IMR-90 (cell line): ENCODE measurements at regions not wholly inside any gene's neighbourhood (a gene's known extent, or its start where the extent isn't known, plus 50 kb on each side); places are given as distances from the start of the nearest gene placed in this dataset.

ENCODE experiments used
- ATAC-seq: fragments of 200-7000 bp; cut with Tn5 transposase; 2 replicates; pipeline ENCODE4 v1.9.1; 2020; ENCODE audit warnings: low read depth, mild to moderate bottlenecking, moderate library complexity
- BruUV-seq: library from RNA; stranded (reverse); fragments of 400-500 nt; replicated peaks from 2 replicates; lab custom pipeline; 2021; lab: Mats Ljungman, UMichigan
- CTCF ChIA-PET: fragments of 300-600 bp; formaldehyde crosslinking; extraction: SDS; loops from one replicate; lab custom pipeline; 2021; ENCODE audit warnings: antibody characterized with exemption; lab: Yijun Ruan, JAX
- POLR2A ChIA-PET: fragments of 300-600 bp; sonication (Branson Sonifier 250); formaldehyde crosslinking; loops from one replicate; lab custom pipeline; 2022; ENCODE audit warnings: antibody characterized with exemption; ENCODE audit not compliant: unreplicated experiment; lab: Charles Lee
- DNase-seq: peaks from one replicate; pipeline ENCODE4 v3.0.0; 2013
- H2AFZ ChIP-seq: replicated peaks from 2 replicates; pipeline ENCODE3; 2013; ENCODE audit warnings: low read length, mild to moderate bottlenecking; ENCODE audit not compliant: poor library complexity
- H2AK5ac ChIP-seq: 2 replicates; pipeline ENCODE4 v1.6.1; 2013; ENCODE audit warnings: low read depth, low read length, inconsistent platforms
- H2AK9ac ChIP-seq: replicated peaks from 2 replicates; pipeline ENCODE3; 2013; ENCODE audit warnings: mild to moderate bottlenecking, low read depth, low read length, moderate library complexity; ENCODE audit not compliant: poor library complexity
- H2BK120ac ChIP-seq: 2 replicates; pipeline ENCODE4 v1.6.1; 2013; ENCODE audit warnings: low read depth, low read length, inconsistent platforms
- H2BK15ac ChIP-seq: 3 replicates; pipeline ENCODE4 v1.6.1; 2013; ENCODE audit warnings: low read depth, low read length, inconsistent platforms
- H2BK20ac ChIP-seq: 2 replicates; pipeline ENCODE4 v1.6.1; 2013; ENCODE audit warnings: low read depth, mild to moderate bottlenecking, inconsistent platforms, low read length, moderate library complexity
- H2BK5ac ChIP-seq: 2 replicates; pipeline ENCODE4 v1.6.1; 2013; ENCODE audit warnings: mild to moderate bottlenecking, low read depth, low read length, inconsistent platforms; ENCODE audit not compliant: poor library complexity, severe bottlenecking
- H3K14ac ChIP-seq: replicated peaks from 2 replicates; pipeline ENCODE4 v1.6.1; 2013; ENCODE audit warnings: low read depth, low read length, inconsistent platforms
- H3K18ac ChIP-seq: 2 replicates; pipeline ENCODE4 v1.6.1; 2013; ENCODE audit warnings: low read depth, low read length, control low read depth
- H3K23ac ChIP-seq: 2 replicates; pipeline ENCODE4 v1.6.1; 2013; ENCODE audit warnings: low read depth, low read length, inconsistent platforms
- H3K27ac ChIP-seq: 2 replicates; pipeline ENCODE4 v1.5.1; 2013; ENCODE audit warnings: mild to moderate bottlenecking, control low read depth, low read length; ENCODE audit not compliant: insufficient read depth
- H3K27me3 ChIP-seq: 2 replicates; pipeline ENCODE4 v1.6.1; 2013; ENCODE audit warnings: low read length; ENCODE audit not compliant: control insufficient read depth, insufficient read depth
- H3K36me3 ChIP-seq: 2 replicates; pipeline ENCODE4 v1.6.1; 2013; ENCODE audit warnings: low read length, mixed read lengths; ENCODE audit not compliant: control insufficient read depth, insufficient read depth
- H3K4ac ChIP-seq: 2 replicates; pipeline ENCODE4 v1.6.1; 2013; ENCODE audit warnings: low read depth, low read length, inconsistent platforms
- H3K4me1 ChIP-seq: 2 replicates; pipeline ENCODE4 v1.6.1; 2013; ENCODE audit warnings: low read length, mixed read lengths; ENCODE audit not compliant: control insufficient read depth, insufficient read depth
- H3K4me2 ChIP-seq: 2 replicates; pipeline ENCODE4 v1.6.1; 2013; ENCODE audit warnings: low read depth, mild to moderate bottlenecking, control low read depth, low read length, moderate library complexity
- H3K4me3 ChIP-seq: 2 replicates; pipeline ENCODE4 v1.5.1; 2013; ENCODE audit warnings: low read depth, mild to moderate bottlenecking, control low read depth, low read length, moderate library complexity; ENCODE audit not compliant: insufficient read depth
- H3K56ac ChIP-seq: 2 replicates; pipeline ENCODE4 v1.6.1; 2013; ENCODE audit warnings: low read length, inconsistent platforms; ENCODE audit not compliant: insufficient read depth; ENCODE audit errors: extremely low read depth
- H3K79me1 ChIP-seq, 2 experiments: 2 replicates each; pipeline ENCODE4 v1.6.1; 2013; ENCODE audit warnings: low read length in 2 of 2, inconsistent platforms in 1 of 2, low read depth in 1 of 2
- H3K9ac ChIP-seq: 2 replicates; pipeline ENCODE4 v1.6.1; 2013; ENCODE audit warnings: low read depth, low read length, control low read depth
- H3K9me1 ChIP-seq: 2 replicates; pipeline ENCODE4 v1.6.1; 2013; ENCODE audit warnings: low read length, inconsistent platforms; ENCODE audit not compliant: insufficient read depth
- H3K9me3 ChIP-seq: 2 replicates; pipeline ENCODE4 v1.6.1; 2013; ENCODE audit warnings: low read length; ENCODE audit not compliant: control insufficient read depth, insufficient read depth
- H4K20me1 ChIP-seq: 2 replicates; pipeline ENCODE4 v1.6.1; 2013; ENCODE audit warnings: low read length, inconsistent platforms; ENCODE audit not compliant: insufficient read depth
- H4K5ac ChIP-seq: 2 replicates; pipeline ENCODE4 v1.6.1; 2013; ENCODE audit warnings: mild to moderate bottlenecking, low read depth, low read length, control low read depth
- H4K8ac ChIP-seq, 2 experiments: 2 replicates each; pipeline ENCODE4 v1.6.1; 2013; ENCODE audit warnings: low read depth in 2 of 2, low read length in 2 of 2, control low read depth in 1 of 2, inconsistent platforms in 1 of 2
- H4K91ac ChIP-seq: 2 replicates; pipeline ENCODE4 v1.6.1; 2013; ENCODE audit warnings: low read depth, low read length, inconsistent platforms; ENCODE audit not compliant: insufficient read depth
- BHLHE40 ChIP-seq: fragments of 150-350 bp; IDR thresholded peaks from 2 replicates; pipeline ENCODE4 v1.6.1; 2016; ENCODE audit warnings: mild to moderate bottlenecking, low read depth, low read length
- FOS ChIP-seq: fragments of 150-350 bp; IDR thresholded peaks from 2 replicates; pipeline ENCODE4 v1.6.1; 2016; ENCODE audit warnings: low read depth, low read length
- RAD21 ChIP-seq: IDR thresholded peaks from 2 replicates; pipeline ENCODE4 v1.6.1; 2012; ENCODE audit warnings: low read length, improper control_type of control experiment
- RFX5 ChIP-seq: IDR thresholded peaks from 2 replicates; pipeline ENCODE4 v1.8.0; 2012; ENCODE audit warnings: low read depth, mild to moderate bottlenecking, low read length, moderate library complexity
- WGBS, 2 experiments: methylation state at CpG; one replicate each; pipeline versions ENCODE4 v1.1.5 to v1.1.7; 2013; ENCODE audit warnings: missing lambda C conversion rate in 2 of 2; ENCODE audit not compliant: insufficient read length in 1 of 2; ENCODE audit errors: extremely low coverage in 2 of 2; 5-methylcytosine and 5-hydroxymethylcytosine counted together
- dilution Hi-C: fragments of 300-500 bp; cut with HindIII; formaldehyde crosslinking; loops from one replicate; pipeline ENCODE4 v1.14.3; 2018; ENCODE audit warnings: low sequenced_read_pairs; ENCODE audit not compliant: unreplicated experiment
- in situ Hi-C: fragments of 300-500 bp; cut with MboI; formaldehyde crosslinking; loops from 3 replicates; pipeline ENCODE4 v1.14.3; 2019; ENCODE audit warnings: low sequenced_read_pairs, inconsistent platforms, mixed read lengths
- intact Hi-C: fragments of 100-400 bp; cut with micrococcal nuclease; formaldehyde crosslinking; loops from 2 replicates; pipeline ENCODE4 v1.10.0; 2022

DNA sequence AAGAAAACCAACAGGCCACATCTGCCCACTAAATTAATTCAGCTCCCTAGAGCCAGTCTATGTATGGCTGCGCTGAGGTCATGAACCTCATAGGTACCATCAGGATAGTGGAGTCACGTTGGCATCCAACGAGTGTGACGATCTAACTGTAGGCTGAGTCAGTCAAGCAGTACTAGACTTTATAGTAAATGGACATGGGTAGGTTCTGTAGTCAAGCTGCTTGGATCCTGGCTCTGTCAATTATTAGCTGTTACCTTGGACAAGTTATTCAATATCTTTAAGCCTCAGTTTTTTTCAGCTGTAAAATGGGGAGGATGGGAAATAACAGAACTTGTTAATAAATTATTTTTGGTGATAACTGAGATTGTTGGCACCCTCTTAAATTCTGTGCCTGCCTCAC lies 432.4 kb upstream of the RASGEF1B start:
- Histone ChIP-seq H3K18ac (no peak overlapping the region), H3K79me1 (no peaks in the 10 kb centered on the region), H3K27me3 (no peaks in the 10 kb centered on the region), H3K4ac (no peak overlapping the region), H3K4me1 (no peaks in the 10 kb centered on the region), H3K14ac (no peak overlapping the region), H4K8ac (no peak overlapping the region), H2BK120ac (no peak overlapping the region), H3K27ac (no peak overlapping the region), H3K4me2 (no peak overlapping the region), H2AK9ac (no peak overlapping the region), H3K23ac (no peak overlapping the region), H4K20me1 (no peaks in the 10 kb centered on the region), H3K36me3 (no peaks in the 10 kb centered on the region), H4K5ac (no peak overlapping the region), H3K4me3 (no peak overlapping the region), H3K56ac (no peak overlapping the region), H2BK15ac (no peak overlapping the region), H3K9ac (no peak overlapping the region), H2AK5ac (no peak overlapping the region), H4K91ac (no peak overlapping the region), H2BK20ac (no peak overlapping the region), H3K9me3 (no peaks in the 10 kb centered on the region), H3K9me1 (no peaks in the 10 kb centered on the region), H2AFZ (no peak overlapping the region), H2BK5ac (no peak overlapping the region)
- no peak for DNase-seq
- WGBS, 2 experiments: no CpG with 5 or more reads among the region's 4 CpGs
- no peak for TF ChIP-seq RFX5
- no peak for TF ChIP-seq FOS
- no peak for TF ChIP-seq BHLHE40
- no peak for TF ChIP-seq RAD21
- POLR2A ChIA-PET: no interaction called here
- CTCF ChIA-PET: interaction anchor here (2.1 kb wide), 1 partner anchor 9 kb away, joined by 6 read pairs; no protein-coding TSS in a partner anchor
- no TSS peak for BruUV-seq
- ATAC-seq: no peak
- dilution Hi-C loops (no loop called here), intact Hi-C loops (no loop called here), in situ Hi-C loops (no loop called here)
